MV-4-11 (cell line): ENCODE measurements at regions not wholly inside any gene's neighbourhood (a gene's known extent, or its start where the extent isn't known, plus 50 kb on each side); places are given as distances from the start of the nearest gene placed in this dataset.

Source experiments
- DNase-seq: peaks from one replicate; lab custom pipeline; 2025; lab: John Stamatoyannopoulos, UW

DNA sequence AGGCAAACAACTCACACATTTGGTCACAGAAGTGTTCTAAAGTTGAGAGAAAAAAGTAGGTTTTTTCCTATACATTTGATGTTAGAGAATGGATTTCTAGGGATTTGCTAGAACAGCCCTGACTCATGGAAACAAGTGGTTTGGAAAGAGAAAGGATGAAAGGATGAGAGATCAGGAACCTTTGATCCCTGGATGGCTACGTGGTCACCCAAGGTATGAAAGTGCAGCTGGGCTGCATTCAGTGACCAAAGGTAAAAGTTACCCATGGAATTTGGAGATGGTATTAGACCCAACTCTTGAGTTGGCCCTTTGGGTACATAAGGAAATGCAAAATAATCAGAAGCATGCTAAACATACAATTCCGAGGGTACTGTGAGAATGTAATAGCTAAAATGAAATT lies 61.3 kb upstream of the SPIN1 start:
- no peak for DNase-seq

- DNase-seq, result no peak
Measured at GRCh38 chr9:88326015-88326414, 62.2 kb upstream of the SPIN1 start.

DNA sequence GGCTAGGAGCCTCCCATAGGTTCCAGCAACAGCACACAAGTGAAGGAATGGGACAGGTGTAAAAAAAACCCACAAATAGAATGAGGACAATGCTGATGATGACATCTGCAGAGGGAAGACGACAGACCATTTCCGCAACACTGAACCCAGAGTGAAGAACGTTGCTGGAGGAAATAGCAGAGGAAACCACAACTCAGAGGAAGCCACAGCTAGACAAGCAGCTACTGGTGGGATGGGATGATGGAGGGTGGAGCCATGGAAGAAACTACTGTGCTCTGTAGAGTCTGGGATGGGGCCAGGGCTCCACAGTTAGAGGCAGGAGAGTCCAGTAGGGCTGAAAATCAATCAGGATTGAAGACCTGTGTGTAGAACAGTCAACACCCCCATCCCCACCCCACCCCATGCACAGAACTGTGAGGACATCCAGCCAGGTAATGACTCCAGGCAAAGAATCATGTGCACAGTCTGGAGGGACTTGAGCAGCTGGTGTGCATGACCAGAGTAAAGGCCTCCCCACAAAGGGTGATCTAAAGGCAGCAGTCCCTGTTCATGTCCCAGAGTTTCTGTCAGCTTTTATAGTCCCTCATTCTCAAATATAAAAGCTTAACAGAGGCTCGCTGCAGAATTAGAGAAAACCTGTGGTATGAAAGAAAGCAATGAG lies 65.2 kb upstream of the SPIN1 start:
- DNase-seq, result peak; percentile 98

DNA sequence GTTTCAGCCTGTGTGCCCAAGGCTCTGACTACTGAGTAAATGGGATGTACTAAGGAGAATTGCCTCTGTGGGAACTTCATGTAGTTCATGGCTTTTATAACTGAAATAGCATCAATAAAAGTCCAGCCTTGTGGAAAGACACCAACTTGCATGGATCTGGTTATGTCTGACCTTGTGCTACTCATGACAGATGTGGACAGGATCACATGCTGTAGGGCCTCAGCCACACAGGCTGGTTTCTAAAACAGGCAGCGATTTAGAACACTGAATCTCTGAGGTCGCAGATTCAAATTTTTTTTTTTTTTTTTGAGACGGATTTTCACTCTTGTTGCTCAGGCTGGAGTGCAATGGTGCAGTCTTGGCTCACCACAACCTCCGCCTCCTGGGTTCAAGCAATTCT lies 66.5 kb upstream of the SPIN1 start:
- DNase-seq, result no peak

DNA sequence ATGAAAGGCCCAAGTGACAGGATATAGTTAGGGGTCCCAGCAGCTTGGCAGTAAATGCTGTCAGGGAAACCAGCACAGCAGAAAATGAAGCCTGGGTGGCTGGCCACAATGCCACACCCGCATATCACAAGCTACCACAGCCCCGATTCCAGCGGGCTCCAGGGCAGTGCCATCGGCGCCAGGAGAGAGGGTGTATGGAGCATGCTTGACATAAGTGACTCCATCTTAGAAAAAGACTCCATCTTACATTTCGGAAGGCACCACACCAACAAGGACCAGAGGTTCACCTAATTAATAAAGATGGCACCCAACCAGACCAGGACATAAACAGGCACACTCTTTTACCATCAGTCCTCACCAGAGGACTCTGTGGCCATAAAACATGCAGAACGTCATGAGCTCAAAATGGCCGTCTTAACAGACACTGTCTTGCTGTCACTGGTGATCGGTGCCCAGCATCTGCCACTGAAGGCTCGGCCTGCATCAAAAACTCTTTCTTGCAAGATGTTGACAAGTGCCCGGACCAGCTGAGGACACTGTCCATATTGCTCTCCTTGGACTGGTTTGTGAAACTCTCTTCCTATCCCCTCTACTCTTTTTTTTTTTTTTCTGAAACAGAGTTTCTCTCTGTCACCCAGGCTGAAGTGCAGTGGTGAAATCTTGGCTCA lies 67.4 kb upstream of the SPIN1 start:
- no peak for DNase-seq

DNA sequence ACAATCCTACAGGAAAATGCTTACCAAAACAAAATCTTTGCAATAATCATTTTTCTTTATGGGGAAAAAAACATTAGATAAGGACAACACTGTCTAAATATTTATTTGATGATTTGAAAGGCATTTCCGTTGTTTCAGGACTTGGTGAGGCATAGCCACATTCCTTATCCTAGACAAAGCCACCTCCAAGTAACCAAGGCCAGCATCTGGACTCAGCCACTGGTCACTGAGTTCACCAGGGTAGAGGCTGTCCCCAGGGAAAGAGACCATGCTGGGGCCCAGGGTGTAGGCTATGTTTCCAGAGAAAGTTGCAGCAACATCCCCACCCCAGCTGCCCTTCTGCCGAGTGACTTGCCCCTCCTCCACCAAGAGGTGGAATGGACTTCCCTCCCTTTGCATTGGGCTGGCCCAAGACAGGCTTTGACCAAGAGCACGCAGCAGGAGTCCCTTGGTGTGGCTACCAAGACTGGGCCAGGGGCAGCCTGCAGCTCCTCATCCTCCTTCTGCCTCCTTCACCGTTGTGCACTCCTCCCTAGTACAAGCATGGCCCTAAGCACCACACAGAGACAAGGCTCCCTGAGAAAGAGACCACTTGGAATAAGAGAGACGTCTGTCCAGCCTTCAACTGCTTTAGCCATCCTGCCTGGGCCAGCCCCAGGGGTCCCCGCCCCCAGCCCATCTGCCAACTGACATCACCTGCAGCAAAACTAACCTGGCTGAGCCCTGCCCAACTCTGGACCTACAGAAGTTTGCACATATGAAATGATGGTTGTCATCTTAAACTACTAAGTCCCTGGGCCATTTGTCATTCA lies 68.1 kb upstream of the SPIN1 start:
- DNase-seq, result no peak

- peak; percentile 31 for DNase-seq
Measured at GRCh38 chr9:88313364-88314220, 74.7 kb upstream of the SPIN1 start.

DNA sequence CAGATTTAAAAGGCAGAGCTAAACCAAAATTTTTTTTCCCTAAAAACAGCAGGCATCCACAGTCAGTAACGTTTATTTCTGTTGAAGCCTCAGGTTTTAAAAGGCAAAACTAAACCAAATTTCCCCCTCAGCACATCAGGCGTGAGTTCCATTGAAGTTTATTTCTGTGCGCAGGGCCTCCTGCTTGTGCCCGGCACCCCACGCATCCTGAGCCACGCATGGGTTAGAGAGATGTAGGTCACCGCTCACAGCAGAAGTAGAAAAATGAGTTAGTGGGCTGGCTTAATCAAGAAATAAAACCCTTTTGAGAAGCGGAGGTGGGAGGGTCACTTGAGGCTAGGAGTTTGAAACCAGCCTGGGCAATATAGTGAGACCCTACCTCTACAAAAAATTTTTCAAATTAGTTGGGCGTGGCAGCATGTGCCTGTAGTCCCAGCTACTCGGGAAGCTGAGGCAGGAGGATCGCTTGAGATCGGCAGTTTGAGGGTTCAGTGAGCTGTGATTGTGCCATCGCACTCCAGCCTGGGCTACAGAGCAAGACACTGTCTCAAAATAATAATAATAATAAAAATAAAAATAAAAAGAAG lies 75.6 kb upstream of the SPIN1 start:
- DNase-seq, result no peak

DNA sequence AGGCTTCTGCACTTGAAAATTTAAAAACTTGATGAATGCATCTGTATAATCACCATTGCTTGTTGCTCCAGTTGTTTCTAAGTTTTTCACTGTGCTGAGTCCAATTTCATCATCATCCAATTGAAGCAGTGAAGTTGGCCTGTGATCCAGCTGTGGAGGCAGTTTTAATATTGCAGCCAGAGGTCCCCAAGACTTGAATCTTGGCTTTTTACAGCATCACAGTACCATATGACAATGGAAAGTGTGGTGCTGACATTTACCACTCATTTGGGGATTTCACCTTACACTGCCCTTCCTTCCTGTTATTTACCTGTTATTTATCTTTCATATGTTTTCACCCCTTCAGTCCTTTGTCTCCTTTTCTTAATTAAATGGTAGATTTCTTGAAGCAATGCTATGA lies 76.2 kb upstream of the SPIN1 start:
- no peak for DNase-seq

GRCh38 chr9:88310310-88310980 lies 77.8 kb upstream of the SPIN1 start:
- DNase-seq, result peak; percentile 70

DNA sequence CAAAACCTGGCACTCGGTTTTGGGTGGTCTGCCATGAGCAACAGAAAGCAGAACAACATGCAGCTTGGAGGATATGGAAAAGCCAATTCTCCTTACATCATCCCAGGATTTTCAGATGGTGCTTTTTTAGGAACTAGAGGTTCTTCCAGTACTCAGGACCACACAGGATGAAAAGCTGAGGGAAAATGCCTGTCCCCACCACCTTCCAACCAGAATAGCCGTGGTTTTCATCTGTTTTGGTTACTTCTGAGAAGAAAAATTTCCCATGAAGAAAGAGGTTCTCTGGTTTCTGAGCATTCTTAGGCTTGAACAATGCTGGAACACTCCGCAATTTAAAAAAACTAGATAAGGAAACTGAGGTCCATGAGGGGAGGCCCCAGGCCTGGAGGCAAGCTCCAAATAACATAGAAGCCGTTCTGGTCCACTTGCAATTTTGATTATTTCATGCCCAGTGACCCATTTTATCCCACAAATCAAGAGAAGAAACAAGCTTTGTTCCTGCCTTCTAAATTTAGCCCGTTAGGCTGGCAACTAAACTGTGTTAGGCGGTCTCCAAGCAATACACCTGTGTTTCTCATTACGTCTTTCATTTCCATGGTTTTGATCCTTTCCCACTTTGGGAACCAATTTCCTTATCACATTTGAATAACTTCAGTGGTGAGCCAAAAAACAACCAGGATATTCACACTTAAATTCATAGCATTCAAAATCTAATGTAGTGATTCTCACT lies 79.2 kb upstream of the SPIN1 start:
- DNase-seq, result no peak

- no peak for DNase-seq
Measured at GRCh38 chr9:88307136-88307535, 81.1 kb upstream of the SPIN1 start.

GRCh38 chr9:88303721-88304451 lies 84.4 kb upstream of the SPIN1 start:
- DNase-seq, result no peak

DNA sequence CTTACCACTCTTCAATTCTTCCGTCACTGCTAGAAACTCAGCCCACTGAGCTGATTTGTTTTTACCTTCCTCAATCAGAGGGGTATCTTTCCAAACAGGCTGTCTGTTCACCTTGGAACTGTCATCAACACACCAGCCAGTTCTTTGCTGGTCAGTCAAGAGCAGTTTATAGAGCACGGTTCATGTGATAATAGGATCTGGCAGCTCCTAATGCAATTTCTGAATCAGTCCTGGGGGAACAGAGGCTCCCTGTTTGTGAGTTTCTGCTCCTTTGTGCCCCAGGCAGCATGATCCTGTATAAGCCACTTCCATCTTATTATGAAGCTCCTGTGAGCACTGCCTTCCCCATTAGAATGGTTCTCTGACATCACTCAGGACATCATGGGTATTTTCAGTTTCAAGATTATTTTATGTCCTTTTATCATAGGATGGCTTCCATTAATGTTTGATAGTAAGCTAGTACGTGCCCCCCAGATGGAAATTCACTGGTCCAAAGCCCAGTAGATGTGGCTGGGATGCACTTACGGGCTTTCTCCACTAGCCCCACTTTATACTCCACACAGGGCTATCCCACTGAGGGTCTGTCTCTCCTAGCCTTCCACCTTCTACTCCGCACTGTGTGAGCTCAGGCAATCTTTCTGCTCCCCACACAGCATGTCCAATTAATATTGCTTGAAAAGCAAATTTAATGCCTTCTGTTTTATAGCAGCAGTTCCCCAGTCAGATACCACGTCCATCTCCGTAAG lies 85.5 kb upstream of the SPIN1 start:
- no peak for DNase-seq

DNA sequence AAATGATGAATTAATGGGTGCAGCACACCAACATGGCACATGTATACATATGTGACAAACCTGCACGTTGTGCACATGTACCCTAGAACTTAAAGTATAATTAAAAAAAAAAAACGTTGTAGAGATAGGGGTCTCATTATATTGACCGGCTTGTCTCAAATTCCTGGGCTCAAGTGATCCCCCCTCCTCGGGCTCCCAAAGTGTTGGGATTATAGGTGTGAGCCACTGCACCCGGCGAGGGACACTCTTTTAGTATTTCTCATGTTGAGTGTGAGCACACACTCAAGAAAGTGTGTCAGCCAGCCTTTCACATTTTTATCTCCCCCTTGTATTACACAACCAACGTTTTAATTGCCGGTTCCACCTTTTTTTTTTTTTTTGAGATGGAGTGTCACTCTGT lies 87.7 kb upstream of the SPIN1 start:
- no peak for DNase-seq

GRCh38 chr9:88291856-88292255 lies 96.4 kb upstream of the SPIN1 start:
- DNase-seq, result no peak

DNA sequence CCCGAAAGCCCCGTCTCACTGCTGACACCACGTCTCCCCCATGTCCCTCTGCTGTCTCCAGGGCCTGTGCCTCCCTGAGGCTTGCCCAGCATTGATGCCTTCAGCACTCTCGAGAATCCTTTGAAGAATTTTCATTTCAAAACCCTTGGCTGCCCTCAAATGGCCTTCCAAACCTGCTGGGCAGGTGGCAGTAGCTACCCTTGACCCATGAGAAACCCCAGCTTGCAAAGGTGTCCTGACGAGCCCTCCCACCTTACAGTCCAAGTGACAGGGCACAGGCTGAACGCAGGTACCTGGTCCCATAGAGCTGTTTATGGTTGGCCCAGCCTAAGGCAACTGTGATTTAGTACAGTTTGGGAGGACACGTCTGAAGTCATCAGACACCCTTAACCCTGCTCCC lies 97.2 kb upstream of the SPIN1 start:
- no peak for DNase-seq

- DNase-seq, result no peak
Measured at GRCh38 chr9:88289532-88289931, 98.7 kb upstream of the SPIN1 start.

GRCh38 chr9:88287972-88288371 lies 100.3 kb upstream of the SPIN1 start:
- no peak for DNase-seq
